HCT116 (cell line): ENCODE measurements at regions not wholly inside any gene's neighbourhood (a gene's known extent, or its start where the extent isn't known, plus 50 kb on each side); places are given as distances from the start of the nearest gene placed in this dataset.

Source experiments
- ATAC-seq: fragments of 200-7000 bp; cut with Tn5 transposase; 2 replicates; pipeline ENCODE4 v1.9.1; 2020; ENCODE audit warnings: mild to moderate bottlenecking, moderate library complexity
- BruUV-seq: library from RNA; stranded (reverse); fragments of 400-500 nt; replicated peaks from 2 replicates; lab custom pipeline; 2021; lab: Mats Ljungman, UMichigan
- CTCF ChIA-PET: fragments of 300-600 bp; sonication (Branson Sonifier 250); formaldehyde crosslinking; loops from one replicate; lab custom pipeline; 2021; ENCODE audit warnings: antibody characterized with exemption; lab: Charles Lee
- POLR2A ChIA-PET: fragments of 300-600, 350-600 bp; sonication (Branson Sonifier 250); formaldehyde crosslinking; loops from one replicate; lab custom pipeline; 2021; ENCODE audit warnings: antibody characterized with exemption; lab: Charles Lee
- RAD21 ChIA-PET, 2 experiments: fragments of 300-600 bp; sonication (Branson Sonifier 250); formaldehyde crosslinking; loops; one replicate each; lab custom pipeline; 2023; ENCODE audit warnings: low total read pairs in 2 of 2; ENCODE audit not compliant: uncharacterized antibody in 2 of 2, unreplicated experiment in 2 of 2, low non-redundant PET in 1 of 2; lab: Charles Lee
- DNase-seq: peaks from one replicate; pipeline ENCODE4 v3.0.0-alpha.2; 2010; ENCODE audit warnings: low read depth, low spot score
- H2AFZ ChIP-seq: fragments of 200-600 bp; shearing (Covaris generic), sonication (generic); 2 replicates; pipeline ENCODE4 v1.6.1; 2017; ENCODE audit warnings: low read depth, mixed run types, mixed read lengths, antibody characterized with exemption, low read length; ENCODE audit not compliant: poor library complexity, severe bottlenecking
- H3K27ac ChIP-seq: 2 replicates; pipeline ENCODE4 v1.5.1; 2012; ENCODE audit warnings: low read depth, low read length
- H3K27me3 ChIP-seq: fragments of 200-600 bp; sonication (generic); 2 replicates; pipeline ENCODE4 v1.6.1; 2016; ENCODE audit warnings: mixed run types, low read length, mixed read lengths; ENCODE audit not compliant: insufficient read depth
- H3K36me3 ChIP-seq, 2 experiments: fragments of 200-500 bp in 1 of 2; fragments of 200-600 bp in 1 of 2; sonication (Bioruptor generic) in 1 of 2; sonication (generic) in 1 of 2; 2 replicates each; pipeline versions ENCODE4 v1.5.1 to v1.6.1; 2014 to 2016; ENCODE audit warnings: low read length in 2 of 2, inconsistent platforms in 1 of 2, mixed read lengths in 1 of 2, mixed run types in 1 of 2; ENCODE audit not compliant: insufficient read depth in 2 of 2, control insufficient read depth in 1 of 2
- H3K4me1 ChIP-seq, 2 experiments: fragments of 200-600 bp in 1 of 2; sonication (generic) in 1 of 2; 2 replicates each; pipeline versions ENCODE4 v1.5.1 to v1.6.1; 2012 to 2017; ENCODE audit warnings: low read length in 2 of 2, inconsistent platforms in 1 of 2, mild to moderate bottlenecking in 1 of 2, mixed read lengths in 1 of 2, mixed run types in 1 of 2, moderate library complexity in 1 of 2; ENCODE audit not compliant: insufficient read depth in 2 of 2, control insufficient read depth in 1 of 2
- H3K4me2 ChIP-seq: fragments of 200-600 bp; sonication (generic); 2 replicates; pipeline ENCODE4 v1.6.1; 2017; ENCODE audit warnings: mixed run types, low read length, mixed read lengths
- H3K4me3 ChIP-seq, 2 experiments: fragments of 200-600 bp in 1 of 2; sonication (generic) in 1 of 2; replicated peaks in 1 of 2; 2 replicates each; pipeline ENCODE4 v1.5.1; 2011 to 2016; ENCODE audit warnings: low read length in 2 of 2, control low read depth in 1 of 2, low read depth in 1 of 2, mild to moderate bottlenecking in 1 of 2, mixed read lengths in 1 of 2, mixed run types in 1 of 2
- H3K79me2 ChIP-seq: fragments of 200-600 bp; sonication (generic); 2 replicates; pipeline ENCODE4 v1.6.1; 2017; ENCODE audit warnings: mild to moderate bottlenecking, mixed run types, low read length, moderate library complexity, mixed read lengths; ENCODE audit not compliant: insufficient read depth
- H3K9ac ChIP-seq: fragments of 200-600 bp; sonication (generic); 2 replicates; pipeline ENCODE4 v1.6.1; 2016; ENCODE audit warnings: low read length, mixed read lengths
- H3K9me2 ChIP-seq: fragments of 200-600 bp; sonication (generic), shearing (Covaris generic); 2 replicates; pipeline ENCODE4 v1.6.1; 2017; ENCODE audit warnings: mixed run types, mild to moderate bottlenecking, moderate library complexity; ENCODE audit not compliant: insufficient read depth
- H3K9me3 ChIP-seq, 2 experiments: fragments of 200-500 bp in 1 of 2; fragments of 200-600 bp in 1 of 2; sonication (Bioruptor generic) in 1 of 2; sonication (generic) in 1 of 2; 2 replicates each; pipeline ENCODE4 v1.6.1; 2014 to 2017; ENCODE audit warnings: low read length in 2 of 2, mixed read lengths in 2 of 2, inconsistent platforms in 1 of 2, low read depth in 1 of 2, mild to moderate bottlenecking in 1 of 2, mixed run types in 1 of 2, moderate library complexity in 1 of 2; ENCODE audit not compliant: control insufficient read depth in 1 of 2, insufficient read depth in 1 of 2
- H4K20me1 ChIP-seq: fragments of 200-600 bp; sonication (generic), shearing (Covaris generic); 2 replicates; pipeline ENCODE4 v1.6.1; 2017; ENCODE audit warnings: mixed run types, mild to moderate bottlenecking, moderate library complexity; ENCODE audit not compliant: insufficient read depth
- CBX3 ChIP-seq: IDR thresholded peaks from 2 replicates; pipeline ENCODE4 v1.6.1; 2012; ENCODE audit warnings: low read depth
- CEBPB ChIP-seq: IDR thresholded peaks from 2 replicates; pipeline ENCODE4 v1.6.1; 2012; ENCODE audit warnings: low read depth
- EGR1 ChIP-seq: IDR thresholded peaks from 2 replicates; pipeline ENCODE4 v1.6.1; 2012; ENCODE audit warnings: low read depth
- EZH2 ChIP-seq: fragments of 200-600 bp; sonication (generic); IDR thresholded peaks from 2 replicates; pipeline ENCODE4 v1.6.1; 2017; ENCODE audit warnings: antibody characterized with exemption, mixed run types
- EZH2phosphoT487 ChIP-seq: fragments of 200-600 bp; IDR thresholded peaks from 2 replicates; pipeline ENCODE4 v1.6.1; 2018; ENCODE audit warnings: antibody characterized with exemption, borderline replicate concordance
- JUND ChIP-seq: IDR thresholded peaks from 2 replicates; pipeline ENCODE4 v1.6.1; 2012
- POLR2A ChIP-seq: IDR thresholded peaks from 2 replicates; pipeline ENCODE4 v1.7.0; 2011; ENCODE audit warnings: borderline replicate concordance; ENCODE audit not compliant: insufficient read depth, insufficient read length; ENCODE audit errors: extremely low read depth
- TCF7L2 ChIP-seq: IDR thresholded peaks from 2 replicates; pipeline ENCODE4 v1.7.0; 2011; ENCODE audit warnings: borderline replicate concordance, inconsistent platforms; ENCODE audit not compliant: insufficient read depth, insufficient read length; ENCODE audit errors: extremely low read depth
- ZFX ChIP-seq: fragments of 450-650 bp; IDR thresholded peaks from 2 replicates; pipeline ENCODE4 v1.6.1; 2017
- intact Hi-C: fragments of 100-400 bp; cut with micrococcal nuclease; formaldehyde crosslinking; loops from 2 replicates; pipeline ENCODE4 v1.10.0; 2022
- TF ChIP-seq, protein P1 (sequence below), 3 experiments: fragments of 200-600 bp in 1 of 3; sonication (generic) in 1 of 3; IDR thresholded peaks in 2 of 3; conservative IDR thresholded peaks in 1 of 3; 2 replicates each; pipeline ENCODE4 v1.5.1; 2012 to 2017; ENCODE audit warnings: low read depth in 2 of 3, low read length in 2 of 3, antibody characterized with exemption in 1 of 3, borderline replicate concordance in 1 of 3, control low read depth in 1 of 3, mild to moderate bottlenecking in 1 of 3, mixed read lengths in 1 of 3, mixed run types in 1 of 3, moderate library complexity in 1 of 3; ENCODE audit not compliant: insufficient read depth in 1 of 3
- TF ChIP-seq, protein P2 (sequence below): IDR thresholded peaks from 2 replicates; pipeline ENCODE4 v1.6.1; 2011; ENCODE audit warnings: mild to moderate bottlenecking, low read length, moderate library complexity; ENCODE audit not compliant: insufficient replicate concordance; ENCODE audit errors: extremely low read depth
- TF ChIP-seq, protein P3 (sequence below): IDR thresholded peaks from 2 replicates; pipeline ENCODE4 v1.6.1; 2012

DNA sequence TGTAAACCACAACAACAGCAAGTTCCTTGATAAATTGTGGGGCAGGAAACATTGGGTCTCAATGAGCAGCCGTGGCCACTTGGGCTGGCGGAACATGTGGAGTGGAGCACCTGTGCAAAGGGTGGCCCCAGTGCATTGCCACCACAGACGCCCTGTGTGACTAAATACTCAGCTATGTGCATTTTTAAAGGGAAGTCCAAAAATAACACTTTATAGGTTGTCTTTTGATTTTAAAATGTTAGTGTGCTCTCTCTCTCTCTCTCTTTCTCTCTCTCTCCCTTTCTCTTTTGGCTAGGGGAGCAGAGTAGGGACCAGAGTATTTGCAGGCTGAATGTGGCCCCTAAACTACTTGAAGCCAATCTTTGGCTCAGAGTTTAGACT, 236.3 kb downstream of the BCAS1 start:
- ATAC-seq (peak; percentile 44; the same call in 1 of the 2 replicates), DNase-seq (no peak)
- Histone ChIP-seq H3K79me2 (no peaks in the 10 kb centered on the region), H3K9me3 (no peaks in the 10 kb centered on the region), H3K36me3 (no peaks in the 10 kb centered on the region), H3K27me3 (no peaks in the 10 kb centered on the region), H3K27ac (peak overlapping the region; percentile 2; the same call in 1 of the 2 replicates), H4K20me1 (no peaks in the 10 kb centered on the region), H3K9me2 (no peaks in the 10 kb centered on the region), H3K4me3 (peak overlapping the region in 1 of 2 experiments; percentile 9; a peak in 1 of 4 replicates), H3K4me2 (peak overlapping the region; percentile 65), H3K4me1 (peaks cover 24 to 48% of the 10 kb centered on the region in 2 experiments), H2AFZ (peak overlapping the region; percentile 66), H3K9ac (peak overlapping the region; percentile 23)
- RAD21 ChIA-PET = no interaction called here
- TF ChIP-seq, protein P1, sequence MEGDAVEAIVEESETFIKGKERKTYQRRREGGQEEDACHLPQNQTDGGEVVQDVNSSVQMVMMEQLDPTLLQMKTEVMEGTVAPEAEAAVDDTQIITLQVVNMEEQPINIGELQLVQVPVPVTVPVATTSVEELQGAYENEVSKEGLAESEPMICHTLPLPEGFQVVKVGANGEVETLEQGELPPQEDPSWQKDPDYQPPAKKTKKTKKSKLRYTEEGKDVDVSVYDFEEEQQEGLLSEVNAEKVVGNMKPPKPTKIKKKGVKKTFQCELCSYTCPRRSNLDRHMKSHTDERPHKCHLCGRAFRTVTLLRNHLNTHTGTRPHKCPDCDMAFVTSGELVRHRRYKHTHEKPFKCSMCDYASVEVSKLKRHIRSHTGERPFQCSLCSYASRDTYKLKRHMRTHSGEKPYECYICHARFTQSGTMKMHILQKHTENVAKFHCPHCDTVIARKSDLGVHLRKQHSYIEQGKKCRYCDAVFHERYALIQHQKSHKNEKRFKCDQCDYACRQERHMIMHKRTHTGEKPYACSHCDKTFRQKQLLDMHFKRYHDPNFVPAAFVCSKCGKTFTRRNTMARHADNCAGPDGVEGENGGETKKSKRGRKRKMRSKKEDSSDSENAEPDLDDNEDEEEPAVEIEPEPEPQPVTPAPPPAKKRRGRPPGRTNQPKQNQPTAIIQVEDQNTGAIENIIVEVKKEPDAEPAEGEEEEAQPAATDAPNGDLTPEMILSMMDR (IDR thresholded peaks at IDR 0.05 in 2 of 3, conservative IDR thresholded peaks at IDR 0.05 in 1 of 3; ENCODE audit: borderline replicate concordance in 1 of 3, insufficient read depth in 1 of 3, low read depth in 2 of 3, low read length in 2 of 3) = no peak
- 0 out of 2 replicates have a peak, but pooled peaks have one; percentile 2 for TF ChIP-seq CBX3
- POLR2A ChIA-PET = no interaction called here
- intact Hi-C loops = no loop called here
- no TSS peak for BruUV-seq
- CTCF ChIA-PET = no interaction called here

GRCh38 chr20:53833333-53834061, 236.9 kb downstream of the BCAS1 start:
- Histone ChIP-seq H3K4me1 (peaks cover 28 to 53% of the 10 kb centered on the region in 2 experiments), H3K9ac (no peak overlapping the region), H3K36me3 (no peaks in the 10 kb centered on the region), H3K4me2 (peak overlapping the region; percentile 65), H3K4me3 (peak overlapping the region in 1 of 2 experiments; percentile 9; a peak in 1 of 4 replicates), H3K79me2 (no peaks in the 10 kb centered on the region), H2AFZ (peak overlapping the region; percentile 66), H3K27ac (peak overlapping the region; percentile 2; the same call in 1 of the 2 replicates), H4K20me1 (no peaks in the 10 kb centered on the region), H3K9me2 (no peaks in the 10 kb centered on the region), H3K9me3 (no peaks in the 10 kb centered on the region), H3K27me3 (no peaks in the 10 kb centered on the region)
- BruUV-seq = no TSS peak
- CTCF ChIA-PET = no interaction called here
- intact Hi-C loops = no loop called here
- RAD21 ChIA-PET = no interaction called here
- DNase-seq (no peak), ATAC-seq (no peak)
- POLR2A ChIA-PET = no interaction called here
- TF ChIP-seq, protein P2, sequence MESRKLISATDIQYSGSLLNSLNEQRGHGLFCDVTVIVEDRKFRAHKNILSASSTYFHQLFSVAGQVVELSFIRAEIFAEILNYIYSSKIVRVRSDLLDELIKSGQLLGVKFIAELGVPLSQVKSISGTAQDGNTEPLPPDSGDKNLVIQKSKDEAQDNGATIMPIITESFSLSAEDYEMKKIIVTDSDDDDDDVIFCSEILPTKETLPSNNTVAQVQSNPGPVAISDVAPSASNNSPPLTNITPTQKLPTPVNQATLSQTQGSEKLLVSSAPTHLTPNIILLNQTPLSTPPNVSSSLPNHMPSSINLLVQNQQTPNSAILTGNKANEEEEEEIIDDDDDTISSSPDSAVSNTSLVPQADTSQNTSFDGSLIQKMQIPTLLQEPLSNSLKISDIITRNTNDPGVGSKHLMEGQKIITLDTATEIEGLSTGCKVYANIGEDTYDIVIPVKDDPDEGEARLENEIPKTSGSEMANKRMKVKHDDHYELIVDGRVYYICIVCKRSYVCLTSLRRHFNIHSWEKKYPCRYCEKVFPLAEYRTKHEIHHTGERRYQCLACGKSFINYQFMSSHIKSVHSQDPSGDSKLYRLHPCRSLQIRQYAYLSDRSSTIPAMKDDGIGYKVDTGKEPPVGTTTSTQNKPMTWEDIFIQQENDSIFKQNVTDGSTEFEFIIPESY = no peak
- no peak for TF ChIP-seq JUND
- no peak for TF ChIP-seq TCF7L2
- no peak for TF ChIP-seq CEBPB
- no peak for TF ChIP-seq CBX3
- TF ChIP-seq, protein P1 (IDR thresholded peaks at IDR 0.05 in 2 of 3, conservative IDR thresholded peaks at IDR 0.05 in 1 of 3; ENCODE audit: borderline replicate concordance in 1 of 3, insufficient read depth in 1 of 3, low read depth in 2 of 3, low read length in 2 of 3) = no peak
- no peak for TF ChIP-seq POLR2A
- TF ChIP-seq ZFX = no peak
- TF ChIP-seq, protein P3, sequence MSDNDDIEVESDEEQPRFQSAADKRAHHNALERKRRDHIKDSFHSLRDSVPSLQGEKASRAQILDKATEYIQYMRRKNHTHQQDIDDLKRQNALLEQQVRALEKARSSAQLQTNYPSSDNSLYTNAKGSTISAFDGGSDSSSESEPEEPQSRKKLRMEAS = no peak
- no peak for TF ChIP-seq EZH2
- TF ChIP-seq EGR1 = no peak
- TF ChIP-seq EZH2phosphoT487 = no peak
